Left cardiac atrium (tissue), 4 donors: ENCODE measurements at regions not wholly inside any gene's neighbourhood (a gene's known extent, or its start where the extent isn't known, plus 50 kb on each side); places are given as distances from the start of the nearest gene placed in this dataset.

ENCODE experiments used
- ATAC-seq, 2 donors: fragments of 200-7000 bp; cut with Tn5 transposase; one replicate each; pipeline ENCODE4 v1.9.1; 2020; ENCODE audit warnings: mild to moderate bottlenecking in 2 of 2, moderate library complexity in 2 of 2
- DNase-seq: peaks from one replicate; pipeline ENCODE4 v3.0.0-alpha.2; 2020
- intact Hi-C, 2 donors: fragments of 100-400 bp; cut with DNase I; formaldehyde crosslinking; loops; one replicate each; pipeline versions ENCODE4 v1.14.1 to v1.15.1; 2022 to 2023
- donor health status: DM: no; HTN: yes; CAD: no.
- donor health status: DM: no; HTN: yes; CAD: no; lungs with severe emphysema.
- donor health status: DM: yes; HTN: yes; CAD: no.
- donor health status: Dilated cardiomyopathy.

GRCh38 chr1:229812148-229812547 is 186.1 kb downstream of the URB2 start:
- intact Hi-C loops, result no loop called here
- DNase-seq (no peak), ATAC-seq (no peak)

- no peak for ATAC-seq
- no peak for DNase-seq
- intact Hi-C loops, result no loop called here
Observed at GRCh38 chr1:229812693-229813092, 186.6 kb downstream of the URB2 start.

GRCh38 chr1:229815076-229815475 is 189.0 kb downstream of the URB2 start:
- intact Hi-C loops, result no loop called here
- no peak for DNase-seq
- ATAC-seq, result no peak

- intact Hi-C loops, result no loop called here
- DNase-seq (no peak), ATAC-seq (no peak)
Observed at GRCh38 chr1:229815961-229816360, 189.9 kb downstream of the URB2 start.

- ATAC-seq, result no peak
- intact Hi-C loops, result no loop called here
Observed at GRCh38 chr1:229817936-229818335, 191.9 kb downstream of the URB2 start.

GRCh38 chr1:229819091-229819490 is 193.0 kb downstream of the URB2 start:
- no peak for ATAC-seq
- no peak for DNase-seq
- intact Hi-C loops, result no loop called here

More at GRCh38 chr1:229817936-229818335, 191.9 kb downstream of the URB2 start:
- DNase-seq, result no peak

GRCh38 chr1:229822026-229822425 is 196.0 kb downstream of the URB2 start:
- no peak for DNase-seq
- intact Hi-C loops, result no loop called here
- ATAC-seq, result peak in 1 of 2 donors; percentile 65

GRCh38 chr1:229825042-229825441 is 199.0 kb downstream of the URB2 start:
- intact Hi-C loops, result no loop called here
- no peak for ATAC-seq

GRCh38 chr1:229828461-229828860 is 202.4 kb downstream of the URB2 start:
- DNase-seq (no peak), ATAC-seq (no peak)
- intact Hi-C loops, result no loop called here

More at GRCh38 chr1:229825042-229825441, 199.0 kb downstream of the URB2 start:
- no peak for DNase-seq

GRCh38 chr1:229832695-229833094 is 206.6 kb downstream of the URB2 start:
- ATAC-seq, result no peak

GRCh38 chr1:229834230-229834629 is 208.2 kb downstream of the URB2 start:
- no peak for ATAC-seq
- DNase-seq, result no peak
- intact Hi-C loops, result no loop called here

More at GRCh38 chr1:229832695-229833094, 206.6 kb downstream of the URB2 start:
- DNase-seq, result no peak
- intact Hi-C loops, result no loop called here

GRCh38 chr1:229835226-229835625 is 209.2 kb downstream of the URB2 start:
- no peak for ATAC-seq
- DNase-seq, result no peak
- intact Hi-C loops, result no loop called here

GRCh38 chr1:229836324-229836723 is 210.3 kb downstream of the URB2 start:
- DNase-seq, result no peak
- intact Hi-C loops, result no loop called here
- ATAC-seq, result no peak

GRCh38 chr1:229838204-229838603 is 212.2 kb downstream of the URB2 start:
- DNase-seq (no peak), ATAC-seq (no peak)
- intact Hi-C loops, result no loop called here

- intact Hi-C loops, result no loop called here
- DNase-seq, result no peak
- no peak for ATAC-seq
Observed at GRCh38 chr1:229839800-229840199, 213.8 kb downstream of the URB2 start.

GRCh38 chr1:229841230-229841629 is 215.2 kb downstream of the URB2 start:
- ATAC-seq (no peak), DNase-seq (no peak)
- intact Hi-C loops, result no loop called here

GRCh38 chr1:229842302-229843255 is 216.5 kb downstream of the URB2 start:
- intact Hi-C loops, result no loop called here
- no peak for ATAC-seq

GRCh38 chr1:229843627-229844238 is 217.7 kb downstream of the URB2 start:
- intact Hi-C loops, result no loop called here
- DNase-seq, result peak; percentile 40
- peak in 1 of 2 donors; percentile 91 for ATAC-seq

More at GRCh38 chr1:229842302-229843255, 216.5 kb downstream of the URB2 start:
- no peak for DNase-seq

- intact Hi-C loops, result no loop called here
- peak; percentile 15 to 61 for ATAC-seq
- DNase-seq, result no peak
Observed at GRCh38 chr1:229844675-229845074, 218.6 kb downstream of the URB2 start.

GRCh38 chr1:229845410-229846138 is 219.5 kb downstream of the URB2 start:
- intact Hi-C loops, result no loop called here
- ATAC-seq (no peak), DNase-seq (no peak)
